ENCODE measurements at regions not wholly inside any gene's neighbourhood (a gene's known extent, or its start where the extent isn't known, plus 50 kb on each side); places are given as distances from the start of the nearest gene placed in this dataset.

GRCh38 chr5:155772009-155772662 lies 554.8 kb upstream of the SGCD start:
- Histone ChIP-seq H3K4me3 (ENCODE audit: low read length in 3 of 3) (no peak overlapping the region), H3K9me3 (ENCODE audit: control insufficient read depth in 2 of 3, insufficient read depth in 1 of 3, low read length in 3 of 3) (no peaks in the 10 kb centered on the region), H3K27ac (ENCODE audit: low read depth in 2 of 2, low read length in 2 of 2) (no peak overlapping the region), H3K9ac (ENCODE audit: low read length in 3 of 3) (no peak overlapping the region), H3K4me1 (ENCODE audit: control insufficient read depth in 2 of 3, insufficient read depth in 2 of 3, low read depth in 1 of 3, low read length in 3 of 3) (no peaks in the 10 kb centered on the region), H3K36me3 (ENCODE audit: control insufficient read depth in 2 of 3, insufficient read depth in 3 of 3, low read length in 3 of 3) (no peaks in the 10 kb centered on the region), H3K27me3 (ENCODE audit: control insufficient read depth, insufficient read depth, low read length) (no peaks in the 10 kb centered on the region)
- FAIRE-seq (no peak), DNase-seq (no peak)
- intact Hi-C loops (cut with DNase I), result no loop called here
- TF ChIP-seq, protein P1, sequence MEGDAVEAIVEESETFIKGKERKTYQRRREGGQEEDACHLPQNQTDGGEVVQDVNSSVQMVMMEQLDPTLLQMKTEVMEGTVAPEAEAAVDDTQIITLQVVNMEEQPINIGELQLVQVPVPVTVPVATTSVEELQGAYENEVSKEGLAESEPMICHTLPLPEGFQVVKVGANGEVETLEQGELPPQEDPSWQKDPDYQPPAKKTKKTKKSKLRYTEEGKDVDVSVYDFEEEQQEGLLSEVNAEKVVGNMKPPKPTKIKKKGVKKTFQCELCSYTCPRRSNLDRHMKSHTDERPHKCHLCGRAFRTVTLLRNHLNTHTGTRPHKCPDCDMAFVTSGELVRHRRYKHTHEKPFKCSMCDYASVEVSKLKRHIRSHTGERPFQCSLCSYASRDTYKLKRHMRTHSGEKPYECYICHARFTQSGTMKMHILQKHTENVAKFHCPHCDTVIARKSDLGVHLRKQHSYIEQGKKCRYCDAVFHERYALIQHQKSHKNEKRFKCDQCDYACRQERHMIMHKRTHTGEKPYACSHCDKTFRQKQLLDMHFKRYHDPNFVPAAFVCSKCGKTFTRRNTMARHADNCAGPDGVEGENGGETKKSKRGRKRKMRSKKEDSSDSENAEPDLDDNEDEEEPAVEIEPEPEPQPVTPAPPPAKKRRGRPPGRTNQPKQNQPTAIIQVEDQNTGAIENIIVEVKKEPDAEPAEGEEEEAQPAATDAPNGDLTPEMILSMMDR (IDR thresholded peaks at IDR 0.05; ENCODE audit: borderline replicate concordance, extremely low read depth, insufficient read depth), result no peak

DNA sequence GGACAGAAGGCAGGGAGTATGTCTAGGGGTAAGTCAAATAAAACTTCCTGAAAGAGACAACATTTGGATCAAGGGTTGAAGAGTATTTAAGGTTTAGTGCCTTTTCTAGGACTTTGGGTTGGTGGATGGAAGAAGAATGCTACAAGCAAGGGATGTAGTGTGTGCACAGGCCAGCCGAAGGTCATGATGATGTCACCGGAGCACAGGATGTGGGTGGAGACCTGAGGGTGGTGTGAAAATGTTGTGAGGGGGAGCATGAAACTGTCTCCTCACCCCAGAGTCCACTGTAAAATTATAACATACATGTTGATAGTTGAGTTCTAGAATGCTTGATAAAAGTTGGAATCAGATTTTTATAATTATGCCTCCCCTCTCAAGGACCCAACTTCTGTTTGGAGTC lies 553.3 kb upstream of the SGCD start:
- Histone ChIP-seq H3K27ac (ENCODE audit: low read depth in 2 of 2, low read length in 2 of 2) (no peak overlapping the region), H3K27me3 (ENCODE audit: control insufficient read depth, insufficient read depth, low read length) (no peaks in the 10 kb centered on the region), H3K9ac (ENCODE audit: low read length in 3 of 3) (no peak overlapping the region), H3K4me1 (ENCODE audit: control insufficient read depth in 2 of 3, insufficient read depth in 2 of 3, low read depth in 1 of 3, low read length in 3 of 3) (no peaks in the 10 kb centered on the region), H3K4me3 (ENCODE audit: low read length in 3 of 3) (no peak overlapping the region), H3K36me3 (ENCODE audit: control insufficient read depth in 2 of 3, insufficient read depth in 3 of 3, low read length in 3 of 3) (no peaks in the 10 kb centered on the region), H3K9me3 (ENCODE audit: control insufficient read depth in 2 of 3, insufficient read depth in 1 of 3, low read length in 3 of 3) (no peaks in the 10 kb centered on the region)
- peak in 1 of 5 donors; percentile 49 for DNase-seq
- FAIRE-seq, result no peak
- TF ChIP-seq, protein P1 (IDR thresholded peaks at IDR 0.05; ENCODE audit: borderline replicate concordance, extremely low read depth, insufficient read depth), result no peak
- intact Hi-C loops (cut with DNase I), result no loop called here

- TF ChIP-seq, protein P1 (IDR thresholded peaks at IDR 0.05; ENCODE audit: borderline replicate concordance, extremely low read depth, insufficient read depth), result no peak
Observed at GRCh38 chr5:155780260-155780659, 546.7 kb upstream of the SGCD start.

DNA sequence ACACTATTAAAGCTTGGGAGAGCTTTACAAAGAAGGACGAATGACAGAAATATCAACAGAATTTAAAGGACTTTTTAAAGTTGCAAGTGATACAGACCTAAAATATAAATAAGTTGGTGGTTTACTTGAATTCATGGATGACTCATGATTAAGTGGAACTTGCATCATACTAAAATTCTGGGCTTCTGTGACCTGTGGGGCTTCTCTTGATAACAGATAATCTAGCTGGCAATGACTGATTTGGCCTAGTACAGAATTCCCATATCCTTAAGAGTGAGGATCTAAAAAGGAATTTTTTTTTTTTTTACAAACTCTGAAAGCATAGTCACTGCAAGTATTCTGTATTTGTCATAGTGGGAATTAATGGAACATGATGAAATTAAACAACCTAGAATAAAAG lies 543.7 kb upstream of the SGCD start:
- TF ChIP-seq, protein P1 (IDR thresholded peaks at IDR 0.05; ENCODE audit: borderline replicate concordance, extremely low read depth, insufficient read depth), result no peak
- DNase-seq, result no peak
- no peaks in the 10 kb centered on the region for H3K36me3 ChIP-seq (ENCODE audit: control insufficient read depth in 2 of 3, insufficient read depth in 3 of 3, low read length in 3 of 3)
- no peaks in the 10 kb centered on the region for H3K4me1 ChIP-seq (ENCODE audit: control insufficient read depth in 2 of 3, insufficient read depth in 2 of 3, low read depth in 1 of 3, low read length in 3 of 3)
- H3K4me3 ChIP-seq (ENCODE audit: low read length in 3 of 3), result no peak overlapping the region
- intact Hi-C loops (cut with DNase I), result no loop called here
- peaks cover 0 to 3% (median 0%) of the 10 kb centered on the region in 3 donors for H3K9me3 ChIP-seq (ENCODE audit: control insufficient read depth in 2 of 3, insufficient read depth in 1 of 3, low read length in 3 of 3)
- no peaks in the 10 kb centered on the region for H3K27me3 ChIP-seq (ENCODE audit: control insufficient read depth, insufficient read depth, low read length)
- no peak for FAIRE-seq
- no peak overlapping the region for H3K27ac ChIP-seq (ENCODE audit: low read depth in 2 of 2, low read length in 2 of 2)
- no peak overlapping the region for H3K9ac ChIP-seq (ENCODE audit: low read length in 3 of 3)

More at GRCh38 chr5:155780260-155780659, 546.7 kb upstream of the SGCD start:
- DNase-seq, result no peak
- intact Hi-C loops (cut with DNase I), result no loop called here
- Histone ChIP-seq H3K36me3 (ENCODE audit: control insufficient read depth in 2 of 3, insufficient read depth in 3 of 3, low read length in 3 of 3) (no peaks in the 10 kb centered on the region), H3K9me3 (ENCODE audit: control insufficient read depth in 2 of 3, insufficient read depth in 1 of 3, low read length in 3 of 3) (peaks cover 0 to 3% (median 0%) of the 10 kb centered on the region in 3 donors), H3K27me3 (ENCODE audit: control insufficient read depth, insufficient read depth, low read length) (no peaks in the 10 kb centered on the region), H3K4me3 (ENCODE audit: low read length in 3 of 3) (no peak overlapping the region), H3K9ac (ENCODE audit: low read length in 3 of 3) (no peak overlapping the region), H3K4me1 (ENCODE audit: control insufficient read depth in 2 of 3, insufficient read depth in 2 of 3, low read depth in 1 of 3, low read length in 3 of 3) (no peaks in the 10 kb centered on the region), H3K27ac (ENCODE audit: low read depth in 2 of 2, low read length in 2 of 2) (no peak overlapping the region)
- no peak for FAIRE-seq

Measured in kidney (tissue), 13 donors.